H9 (cell line): ENCODE measurements at regions not wholly inside any gene's neighbourhood (a gene's known extent, or its start where the extent isn't known, plus 50 kb on each side); places are given as distances from the start of the nearest gene placed in this dataset.

Experiments
- DNase-seq: peaks from one replicate; pipeline ENCODE4 v3.0.0-alpha.2; 2017
- H2AFZ ChIP-seq: one replicate; pipeline ENCODE4 v1.6.1; 2013; ENCODE audit warnings: mild to moderate bottlenecking, low read length, control low read depth, moderate library complexity
- H2AK5ac ChIP-seq: 2 replicates; pipeline ENCODE4 v1.6.1; 2013; ENCODE audit warnings: low read length, control low read depth, mixed read lengths; ENCODE audit not compliant: insufficient read length
- H2BK120ac ChIP-seq: one replicate; pipeline ENCODE4 v1.6.1; 2013; ENCODE audit warnings: low read depth, mild to moderate bottlenecking, low read length, control low read depth, inconsistent platforms; ENCODE audit not compliant: poor library complexity, severe bottlenecking
- H2BK12ac ChIP-seq: 2 replicates; pipeline ENCODE4 v1.6.1; 2013; ENCODE audit warnings: low read length, control low read depth, mixed read lengths, low read depth; ENCODE audit not compliant: insufficient read length
- H2BK15ac ChIP-seq: 2 replicates; pipeline ENCODE4 v1.6.1; 2013; ENCODE audit warnings: low read depth, low read length, control low read depth
- H2BK20ac ChIP-seq: one replicate; pipeline ENCODE4 v1.6.1; 2013; ENCODE audit warnings: low read depth, mild to moderate bottlenecking, low read length, control low read depth, inconsistent platforms; ENCODE audit not compliant: poor library complexity, severe bottlenecking
- H2BK5ac ChIP-seq: 2 replicates; pipeline ENCODE4 v1.6.1; 2013; ENCODE audit warnings: low read length, control low read depth, mixed read lengths; ENCODE audit not compliant: insufficient read length
- H3K14ac ChIP-seq: 2 replicates; pipeline ENCODE4 v1.6.1; 2013; ENCODE audit warnings: low read length, control low read depth; ENCODE audit not compliant: insufficient read depth
- H3K18ac ChIP-seq: 2 replicates; pipeline ENCODE4 v1.6.1; 2013; ENCODE audit warnings: low read depth, mild to moderate bottlenecking, mixed read lengths, low read length, control low read depth; ENCODE audit not compliant: insufficient read length
- H3K23ac ChIP-seq: 2 replicates; pipeline ENCODE4 v1.6.1; 2013; ENCODE audit warnings: low read length, control low read depth, mixed read lengths, low read depth; ENCODE audit not compliant: insufficient read length
- H3K23me2 ChIP-seq: 2 replicates; pipeline ENCODE4 v1.6.1; 2013; ENCODE audit warnings: low read depth, mild to moderate bottlenecking, mixed read lengths, low read length, control low read depth; ENCODE audit not compliant: insufficient read length, poor library complexity, severe bottlenecking
- H3K27ac ChIP-seq: 2 replicates; pipeline ENCODE4 v1.5.1; 2013; ENCODE audit warnings: low read length, control low read depth, mixed read lengths, low read depth; ENCODE audit not compliant: insufficient read length
- H3K27me3 ChIP-seq: 2 replicates; pipeline ENCODE4 v1.6.1; 2013; ENCODE audit warnings: low read length, control low read depth, inconsistent platforms; ENCODE audit not compliant: insufficient read depth
- H3K4ac ChIP-seq: 2 replicates; pipeline ENCODE4 v1.6.1; 2013; ENCODE audit warnings: low read depth, mild to moderate bottlenecking, control low read depth, inconsistent platforms, low read length, moderate library complexity
- H3K4me1 ChIP-seq: 2 replicates; pipeline ENCODE4 v1.6.1; 2013; ENCODE audit warnings: low read length, control low read depth, inconsistent platforms; ENCODE audit not compliant: insufficient read depth
- H3K4me2 ChIP-seq: 2 replicates; pipeline ENCODE4 v1.6.1; 2013; ENCODE audit warnings: low read length, control low read depth, mixed read lengths; ENCODE audit not compliant: insufficient read length, insufficient read depth
- H3K56ac ChIP-seq: 2 replicates; pipeline ENCODE4 v1.6.1; 2013; ENCODE audit warnings: low read depth, mild to moderate bottlenecking, mixed read lengths, low read length, control low read depth; ENCODE audit not compliant: insufficient read length
- H3K79me1 ChIP-seq: 2 replicates; pipeline ENCODE4 v1.6.1; 2013; ENCODE audit warnings: low read depth, mild to moderate bottlenecking, moderate library complexity, low read length, control low read depth, inconsistent platforms; ENCODE audit not compliant: insufficient read depth, poor library complexity, severe bottlenecking
- H3K79me2 ChIP-seq: 2 replicates; pipeline ENCODE4 v1.6.1; 2013; ENCODE audit warnings: low read length, control low read depth, inconsistent platforms; ENCODE audit not compliant: insufficient read depth
- H3K9ac ChIP-seq: 2 replicates; pipeline ENCODE4 v1.6.1; 2013; ENCODE audit warnings: low read length, control low read depth, mixed read lengths; ENCODE audit not compliant: insufficient read length; ENCODE audit errors: extremely low read depth
- H3K9me3 ChIP-seq: one replicate; pipeline ENCODE4 v1.6.1; 2013; ENCODE audit warnings: low read depth, low read length, inconsistent platforms; ENCODE audit not compliant: control insufficient read depth
- H3T11ph ChIP-seq: one replicate; pipeline ENCODE4 v1.6.1; 2013; ENCODE audit warnings: mild to moderate bottlenecking, low read length, control low read depth, inconsistent platforms
- H4K20me1 ChIP-seq: one replicate; pipeline ENCODE4 v1.6.1; 2013; ENCODE audit not compliant: control insufficient read depth, insufficient read length, insufficient read depth
- H4K5ac ChIP-seq: 2 replicates; pipeline ENCODE4 v1.6.1; 2013; ENCODE audit warnings: low read depth, mild to moderate bottlenecking, mixed read lengths, low read length, control low read depth; ENCODE audit not compliant: insufficient read length
- H4K8ac ChIP-seq: replicated peaks from 2 replicates; pipeline ENCODE4 v1.6.1; 2013; ENCODE audit warnings: low read length, control low read depth, mixed read lengths, low read depth; ENCODE audit not compliant: insufficient read length
- H4K91ac ChIP-seq: 2 replicates; pipeline ENCODE4 v1.6.1; 2013; ENCODE audit warnings: low read depth, mild to moderate bottlenecking, moderate library complexity, mixed read lengths, low read length, control low read depth; ENCODE audit not compliant: insufficient read length
- H3K27ac Mint-ChIP-seq, 3 experiments: 2 replicates in 2 of 3; 3 replicates in 1 of 3; pipeline ENCODE4 v1.8.0; 2020 to 2021; ENCODE audit warnings: mixed read lengths in 3 of 3, mild to moderate bottlenecking in 1 of 3, moderate library complexity in 1 of 3
- H3K27me3 Mint-ChIP-seq: 2 replicates; pipeline ENCODE4 v1.8.0; 2021; ENCODE audit warnings: low read depth, mild to moderate bottlenecking, moderate library complexity, mixed read lengths
- H3K36me3 Mint-ChIP-seq, 3 experiments: 2 replicates in 2 of 3; 3 replicates in 1 of 3; pipeline ENCODE4 v1.8.0; 2020 to 2021; ENCODE audit warnings: low read depth in 3 of 3, mixed read lengths in 3 of 3; ENCODE audit not compliant: insufficient read depth in 1 of 3
- H3K4me1 Mint-ChIP-seq, 2 experiments: 2 replicates each; pipeline ENCODE4 v1.8.0; 2020; ENCODE audit warnings: mixed read lengths in 2 of 2
- H3K4me3 Mint-ChIP-seq, 2 experiments: 2 replicates in 1 of 2; 3 replicates in 1 of 2; pipeline ENCODE4 v1.8.0; 2020 to 2021; ENCODE audit warnings: mild to moderate bottlenecking in 2 of 2, mixed read lengths in 2 of 2, moderate library complexity in 1 of 2
- H3K9me3 Mint-ChIP-seq, 2 experiments: 2 replicates in 1 of 2; 3 replicates in 1 of 2; pipeline ENCODE4 v1.8.0; 2020; ENCODE audit warnings: mild to moderate bottlenecking in 2 of 2, mixed read lengths in 2 of 2, moderate library complexity in 1 of 2
- WGBS: extraction: QIAGEN DNeasy Blood & Tissue Kit; methylation state at CpG from one replicate; pipeline ENCODE4 v1.1.7; 2013; ENCODE audit warnings: missing lambda C conversion rate, low lambda C conversion rate, mixed read lengths; ENCODE audit not compliant: insufficient read length; ENCODE audit errors: extremely low coverage; 5-methylcytosine and 5-hydroxymethylcytosine counted together
- TF ChIP-seq, protein P1 (sequence below): fragments of 200-600 bp; sonication (generic); conservative IDR thresholded peaks from 3 replicates; pipeline ENCODE4 v1.8.0; 2021; ENCODE audit warnings: antibody characterized with exemption, mild to moderate bottlenecking

DNA sequence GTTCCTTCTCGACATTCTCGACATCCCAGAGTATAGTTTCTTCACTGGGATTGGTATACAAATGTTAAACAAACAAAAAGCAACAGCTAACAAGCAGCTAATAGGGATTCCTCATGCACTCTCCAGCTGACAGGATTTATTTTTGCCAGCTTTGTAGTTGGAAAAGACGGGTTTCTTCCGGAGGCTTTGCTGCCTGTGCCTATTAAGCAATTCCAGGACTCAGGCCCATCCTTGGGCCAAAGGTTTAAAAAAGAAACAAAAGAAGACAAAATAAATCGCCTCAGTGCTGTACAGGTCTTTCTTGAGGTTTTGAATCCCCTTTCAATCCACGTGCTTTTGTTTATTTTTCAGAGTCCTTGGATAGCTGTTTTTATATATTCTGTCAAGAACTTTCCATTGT, 1414.5 kb upstream of the PCDH9 start:
- TF ChIP-seq, protein P1, sequence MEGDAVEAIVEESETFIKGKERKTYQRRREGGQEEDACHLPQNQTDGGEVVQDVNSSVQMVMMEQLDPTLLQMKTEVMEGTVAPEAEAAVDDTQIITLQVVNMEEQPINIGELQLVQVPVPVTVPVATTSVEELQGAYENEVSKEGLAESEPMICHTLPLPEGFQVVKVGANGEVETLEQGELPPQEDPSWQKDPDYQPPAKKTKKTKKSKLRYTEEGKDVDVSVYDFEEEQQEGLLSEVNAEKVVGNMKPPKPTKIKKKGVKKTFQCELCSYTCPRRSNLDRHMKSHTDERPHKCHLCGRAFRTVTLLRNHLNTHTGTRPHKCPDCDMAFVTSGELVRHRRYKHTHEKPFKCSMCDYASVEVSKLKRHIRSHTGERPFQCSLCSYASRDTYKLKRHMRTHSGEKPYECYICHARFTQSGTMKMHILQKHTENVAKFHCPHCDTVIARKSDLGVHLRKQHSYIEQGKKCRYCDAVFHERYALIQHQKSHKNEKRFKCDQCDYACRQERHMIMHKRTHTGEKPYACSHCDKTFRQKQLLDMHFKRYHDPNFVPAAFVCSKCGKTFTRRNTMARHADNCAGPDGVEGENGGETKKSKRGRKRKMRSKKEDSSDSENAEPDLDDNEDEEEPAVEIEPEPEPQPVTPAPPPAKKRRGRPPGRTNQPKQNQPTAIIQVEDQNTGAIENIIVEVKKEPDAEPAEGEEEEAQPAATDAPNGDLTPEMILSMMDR: no peak
- no peak overlapping the region for H2BK120ac ChIP-seq
- Mint-ChIP-seq H3K27ac (peak overlapping the region in 1 of 3 experiments; percentile 55; a peak in 1 of 7 replicates), H3K9me3 (no peaks in the 10 kb centered on the region), H3K4me1 (peaks cover 0 to 2% of the 10 kb centered on the region in 2 experiments; a peak in 2 of 4 replicates), H3K27me3 (no peaks in the 10 kb centered on the region), H3K4me3 (no peak overlapping the region), H3K36me3 (no peaks in the 10 kb centered on the region)
- H3K18ac ChIP-seq: no peak overlapping the region
- H4K8ac ChIP-seq: no peak overlapping the region
- H3T11ph ChIP-seq: no peak overlapping the region
- no peaks in the 10 kb centered on the region for H3K79me1 ChIP-seq
- H2BK5ac ChIP-seq: no peak overlapping the region
- H2BK20ac ChIP-seq: no peak overlapping the region
- no peak overlapping the region for H2AK5ac ChIP-seq
- H3K4ac ChIP-seq: no peak overlapping the region
- no peak for DNase-seq
- no peak overlapping the region for H2BK12ac ChIP-seq
- H4K91ac ChIP-seq: no peak overlapping the region
- WGBS: no CpG with 5 or more reads among the region's 6 CpGs
- H3K56ac ChIP-seq: no peak overlapping the region
- H4K5ac ChIP-seq: no peak overlapping the region
- H3K27me3 ChIP-seq: no peaks in the 10 kb centered on the region
- H3K14ac ChIP-seq: no peak overlapping the region
- H3K79me2 ChIP-seq: no peaks in the 10 kb centered on the region
- H3K9ac ChIP-seq: no peak overlapping the region
- no peaks in the 10 kb centered on the region for H3K23me2 ChIP-seq
- H4K20me1 ChIP-seq: no peaks in the 10 kb centered on the region
- no peak overlapping the region for H2AFZ ChIP-seq
- H3K4me1 ChIP-seq: no peaks in the 10 kb centered on the region
- no peak overlapping the region for H3K4me2 ChIP-seq
- H3K9me3 ChIP-seq: no peaks in the 10 kb centered on the region
- no peak overlapping the region for H3K27ac ChIP-seq
- H2BK15ac ChIP-seq: no peak overlapping the region
- H3K23ac ChIP-seq: no peak overlapping the region
